OCI-LY7 (cell line): ENCODE measurements at regions not wholly inside any gene's neighbourhood (a gene's known extent, or its start where the extent isn't known, plus 50 kb on each side); places are given as distances from the start of the nearest gene placed in this dataset.

ENCODE experiments used
- EZH2phosphoT487 ChIP-seq: fragments of 200-600 bp; sonication (generic); IDR thresholded peaks from 2 replicates; pipeline ENCODE4 v1.6.1; 2018; ENCODE audit warnings: low read depth, borderline replicate concordance, mild to moderate bottlenecking, mixed run types, antibody characterized with exemption, low read length, moderate library complexity, mixed read lengths
- TF ChIP-seq, protein P1 (sequence below): fragments of 200-600 bp; sonication (generic); conservative IDR thresholded peaks from 2 replicates; pipeline ENCODE4 v1.5.1; 2014; ENCODE audit warnings: mild to moderate bottlenecking, antibody characterized with exemption, low read length, moderate library complexity, mixed read lengths

DNA sequence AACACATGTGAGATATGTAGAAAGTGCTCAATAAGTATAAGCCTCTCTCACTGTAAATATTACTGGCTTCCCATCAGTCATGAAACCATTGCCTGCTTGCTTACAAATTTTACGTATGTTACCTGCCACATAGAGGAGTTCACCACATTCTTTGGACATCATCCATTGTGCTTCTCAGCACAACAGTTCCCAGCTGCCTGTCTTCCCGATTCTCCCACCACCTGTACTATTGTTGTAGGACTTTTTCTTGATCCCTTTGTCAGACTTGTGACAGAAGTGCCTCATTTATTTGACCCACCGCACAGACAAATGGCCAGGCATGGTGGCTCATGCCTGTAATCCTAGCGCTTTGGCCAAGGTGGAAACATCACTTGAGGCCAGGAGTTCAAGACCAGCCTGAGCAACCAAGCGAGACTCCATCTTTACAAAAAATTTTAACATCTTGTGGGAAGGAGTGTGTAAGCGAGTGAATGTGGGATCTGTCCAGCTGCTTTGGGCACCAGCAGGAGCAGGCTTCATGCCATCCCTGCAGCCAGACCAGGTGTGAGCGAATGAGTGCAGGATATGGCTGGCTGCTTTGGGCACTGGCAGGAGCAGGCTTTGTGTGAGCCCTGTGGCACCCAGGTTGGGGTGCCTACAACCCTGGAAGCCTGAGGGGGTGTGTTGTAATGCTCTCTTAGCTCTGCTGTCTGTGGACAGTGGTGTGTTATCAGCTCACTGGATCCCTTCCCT lies 139.9 kb upstream of the ELL2 start:
- TF ChIP-seq, protein P1, sequence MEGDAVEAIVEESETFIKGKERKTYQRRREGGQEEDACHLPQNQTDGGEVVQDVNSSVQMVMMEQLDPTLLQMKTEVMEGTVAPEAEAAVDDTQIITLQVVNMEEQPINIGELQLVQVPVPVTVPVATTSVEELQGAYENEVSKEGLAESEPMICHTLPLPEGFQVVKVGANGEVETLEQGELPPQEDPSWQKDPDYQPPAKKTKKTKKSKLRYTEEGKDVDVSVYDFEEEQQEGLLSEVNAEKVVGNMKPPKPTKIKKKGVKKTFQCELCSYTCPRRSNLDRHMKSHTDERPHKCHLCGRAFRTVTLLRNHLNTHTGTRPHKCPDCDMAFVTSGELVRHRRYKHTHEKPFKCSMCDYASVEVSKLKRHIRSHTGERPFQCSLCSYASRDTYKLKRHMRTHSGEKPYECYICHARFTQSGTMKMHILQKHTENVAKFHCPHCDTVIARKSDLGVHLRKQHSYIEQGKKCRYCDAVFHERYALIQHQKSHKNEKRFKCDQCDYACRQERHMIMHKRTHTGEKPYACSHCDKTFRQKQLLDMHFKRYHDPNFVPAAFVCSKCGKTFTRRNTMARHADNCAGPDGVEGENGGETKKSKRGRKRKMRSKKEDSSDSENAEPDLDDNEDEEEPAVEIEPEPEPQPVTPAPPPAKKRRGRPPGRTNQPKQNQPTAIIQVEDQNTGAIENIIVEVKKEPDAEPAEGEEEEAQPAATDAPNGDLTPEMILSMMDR, result no peak
- TF ChIP-seq EZH2phosphoT487, result no peak
